PFSK-1 (cell line): ENCODE measurements at regions not wholly inside any gene's neighbourhood (a gene's known extent, or its start where the extent isn't known, plus 50 kb on each side); places are given as distances from the start of the nearest gene placed in this dataset.

Experiments
- POLR2AphosphoS5 ChIP-seq: IDR thresholded peaks from 2 replicates; pipeline ENCODE4 v1.6.1; 2012; ENCODE audit warnings: low read depth, mild to moderate bottlenecking, control low read depth, low read length, moderate library complexity
- REST ChIP-seq, 2 experiments: IDR thresholded peaks; 2 replicates each; pipeline versions ENCODE4 v1.6.1 to v1.8.0; 2011 to 2012; ENCODE audit warnings: low read depth in 2 of 2, low read length in 2 of 2, control low read depth in 1 of 2, inconsistent platforms in 1 of 2, mild to moderate bottlenecking in 1 of 2, moderate library complexity in 1 of 2; ENCODE audit not compliant: insufficient read depth in 1 of 2

GRCh38 chr1:214928574-214928973 lies 154.0 kb upstream of the KCNK2 start:
- no peak for TF ChIP-seq REST (IDR thresholded peaks at IDR 0.05; ENCODE audit: insufficient read depth in 1 of 2, low read depth in 2 of 2, low read length in 2 of 2)
- TF ChIP-seq POLR2AphosphoS5: no peak
